ENCODE measurements at regions not wholly inside any gene's neighbourhood (a gene's known extent, or its start where the extent isn't known, plus 50 kb on each side); places are given as distances from the start of the nearest gene placed in this dataset.

DNA sequence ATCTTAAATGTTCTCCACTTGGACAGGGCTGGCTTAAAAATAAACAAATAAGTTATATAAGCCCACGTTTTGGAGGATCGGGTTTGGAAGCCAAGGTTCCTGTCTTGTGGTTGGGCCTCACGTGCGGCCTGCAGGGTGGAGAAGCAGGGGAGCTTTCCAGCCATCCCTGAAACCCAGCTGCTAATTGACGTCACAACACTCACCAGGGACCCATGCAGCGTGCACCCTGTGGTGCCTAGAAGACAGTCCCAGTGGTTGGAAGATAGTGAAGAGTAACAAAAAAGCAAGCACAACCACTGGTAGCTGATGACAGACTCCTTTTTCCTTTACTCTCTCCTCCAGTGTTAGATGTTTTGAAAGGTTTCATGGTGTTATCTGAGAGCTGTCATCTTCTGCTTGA, 142.0 kb upstream of the RBPJ start:
- TF ChIP-seq, protein P1, sequence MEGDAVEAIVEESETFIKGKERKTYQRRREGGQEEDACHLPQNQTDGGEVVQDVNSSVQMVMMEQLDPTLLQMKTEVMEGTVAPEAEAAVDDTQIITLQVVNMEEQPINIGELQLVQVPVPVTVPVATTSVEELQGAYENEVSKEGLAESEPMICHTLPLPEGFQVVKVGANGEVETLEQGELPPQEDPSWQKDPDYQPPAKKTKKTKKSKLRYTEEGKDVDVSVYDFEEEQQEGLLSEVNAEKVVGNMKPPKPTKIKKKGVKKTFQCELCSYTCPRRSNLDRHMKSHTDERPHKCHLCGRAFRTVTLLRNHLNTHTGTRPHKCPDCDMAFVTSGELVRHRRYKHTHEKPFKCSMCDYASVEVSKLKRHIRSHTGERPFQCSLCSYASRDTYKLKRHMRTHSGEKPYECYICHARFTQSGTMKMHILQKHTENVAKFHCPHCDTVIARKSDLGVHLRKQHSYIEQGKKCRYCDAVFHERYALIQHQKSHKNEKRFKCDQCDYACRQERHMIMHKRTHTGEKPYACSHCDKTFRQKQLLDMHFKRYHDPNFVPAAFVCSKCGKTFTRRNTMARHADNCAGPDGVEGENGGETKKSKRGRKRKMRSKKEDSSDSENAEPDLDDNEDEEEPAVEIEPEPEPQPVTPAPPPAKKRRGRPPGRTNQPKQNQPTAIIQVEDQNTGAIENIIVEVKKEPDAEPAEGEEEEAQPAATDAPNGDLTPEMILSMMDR (IDR thresholded peaks at IDR 0.05) = no peak
- TF ChIP-seq POLR2A (IDR thresholded peaks at IDR 0.05) (no peak), EP300 (IDR thresholded peaks at IDR 0.05) (peak in 1 of 2 donors; percentile 58)

All from tibial nerve (tissue), 4 donors.